Astrocyte (in vitro differentiated cells and primary cell): ENCODE measurements at regions not wholly inside any gene's neighbourhood (a gene's known extent, or its start where the extent isn't known, plus 50 kb on each side); places are given as distances from the start of the nearest gene placed in this dataset.

ENCODE experiments used
- EZH2 ChIP-seq: IDR thresholded peaks from 2 replicates; pipeline ENCODE4 v1.6.1; 2012; ENCODE audit warnings: mild to moderate bottlenecking, low read length, inconsistent platforms; ENCODE audit not compliant: insufficient read depth
- TF ChIP-seq, protein P1 (sequence below): IDR thresholded peaks from 2 replicates; pipeline ENCODE4 v1.5.1; 2011; ENCODE audit warnings: low read depth, mild to moderate bottlenecking, inconsistent platforms, low read length, moderate library complexity; ENCODE audit not compliant: insufficient read depth

DNA sequence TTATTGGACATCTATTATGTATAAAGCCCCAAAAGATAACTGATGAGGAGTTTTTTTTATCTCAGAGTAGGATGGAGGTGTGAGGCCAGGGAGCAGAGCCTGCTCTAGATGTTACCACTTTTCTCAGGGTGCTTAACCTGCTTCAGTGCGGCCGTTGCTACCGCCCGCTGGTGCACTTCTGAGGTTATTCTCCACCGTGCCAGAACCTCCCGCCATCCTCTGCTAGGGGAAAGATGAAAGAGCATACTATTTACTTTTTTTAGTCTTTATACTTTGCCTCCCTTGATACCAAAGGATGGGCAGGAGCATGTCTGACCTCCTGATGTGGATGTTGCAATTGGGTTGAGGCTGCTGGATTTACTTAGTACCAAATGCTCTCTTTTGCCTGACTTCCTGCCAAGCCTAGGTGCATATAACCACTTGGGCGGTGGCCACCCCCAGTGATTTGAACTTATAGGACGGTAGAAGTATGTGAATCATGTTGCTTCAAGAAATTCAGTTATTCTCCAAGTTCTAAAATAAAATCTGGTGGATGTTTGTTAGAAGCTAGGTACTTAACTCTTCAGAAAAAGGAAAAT is 71.1 kb upstream of the HSPB3 start:
- TF ChIP-seq, protein P1, sequence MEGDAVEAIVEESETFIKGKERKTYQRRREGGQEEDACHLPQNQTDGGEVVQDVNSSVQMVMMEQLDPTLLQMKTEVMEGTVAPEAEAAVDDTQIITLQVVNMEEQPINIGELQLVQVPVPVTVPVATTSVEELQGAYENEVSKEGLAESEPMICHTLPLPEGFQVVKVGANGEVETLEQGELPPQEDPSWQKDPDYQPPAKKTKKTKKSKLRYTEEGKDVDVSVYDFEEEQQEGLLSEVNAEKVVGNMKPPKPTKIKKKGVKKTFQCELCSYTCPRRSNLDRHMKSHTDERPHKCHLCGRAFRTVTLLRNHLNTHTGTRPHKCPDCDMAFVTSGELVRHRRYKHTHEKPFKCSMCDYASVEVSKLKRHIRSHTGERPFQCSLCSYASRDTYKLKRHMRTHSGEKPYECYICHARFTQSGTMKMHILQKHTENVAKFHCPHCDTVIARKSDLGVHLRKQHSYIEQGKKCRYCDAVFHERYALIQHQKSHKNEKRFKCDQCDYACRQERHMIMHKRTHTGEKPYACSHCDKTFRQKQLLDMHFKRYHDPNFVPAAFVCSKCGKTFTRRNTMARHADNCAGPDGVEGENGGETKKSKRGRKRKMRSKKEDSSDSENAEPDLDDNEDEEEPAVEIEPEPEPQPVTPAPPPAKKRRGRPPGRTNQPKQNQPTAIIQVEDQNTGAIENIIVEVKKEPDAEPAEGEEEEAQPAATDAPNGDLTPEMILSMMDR, result no peak
- TF ChIP-seq EZH2, result no peak
